ENCODE measurements at regions not wholly inside any gene's neighbourhood (a gene's known extent, or its start where the extent isn't known, plus 50 kb on each side); places are given as distances from the start of the nearest gene placed in this dataset.

DNA sequence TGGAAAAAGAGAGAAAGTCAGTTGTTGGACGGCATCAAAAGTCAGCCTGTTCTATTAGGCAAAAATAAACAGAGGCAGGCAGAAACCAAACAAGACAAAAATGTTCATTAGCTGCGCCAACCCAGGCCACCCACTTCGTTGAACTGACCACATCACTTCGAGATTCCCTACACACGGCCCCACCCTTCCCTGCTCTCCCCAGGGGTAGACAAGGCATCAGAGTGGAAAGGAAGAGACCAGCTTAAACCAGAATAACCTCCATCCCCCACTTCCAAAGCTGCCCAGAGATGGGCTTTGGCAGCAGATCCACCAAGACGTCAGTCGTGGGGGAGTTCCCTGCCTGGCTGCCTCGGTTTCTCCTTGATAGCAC lies 204.6 kb upstream of the TSHZ3 start:
- DNase-seq (ENCODE audit: extremely low read depth in 1 of 2, low read depth in 1 of 2), result no peak

GRCh38 chr19:31554360-31554759 lies 205.1 kb upstream of the TSHZ3 start:
- no peak for DNase-seq (ENCODE audit: extremely low read depth in 1 of 2, low read depth in 1 of 2)

- no peak for DNase-seq (ENCODE audit: extremely low read depth in 1 of 2, low read depth in 1 of 2)
These were observed 206.5 kb upstream of the TSHZ3 start for GRCh38 chr19:31555634-31556215.

DNA sequence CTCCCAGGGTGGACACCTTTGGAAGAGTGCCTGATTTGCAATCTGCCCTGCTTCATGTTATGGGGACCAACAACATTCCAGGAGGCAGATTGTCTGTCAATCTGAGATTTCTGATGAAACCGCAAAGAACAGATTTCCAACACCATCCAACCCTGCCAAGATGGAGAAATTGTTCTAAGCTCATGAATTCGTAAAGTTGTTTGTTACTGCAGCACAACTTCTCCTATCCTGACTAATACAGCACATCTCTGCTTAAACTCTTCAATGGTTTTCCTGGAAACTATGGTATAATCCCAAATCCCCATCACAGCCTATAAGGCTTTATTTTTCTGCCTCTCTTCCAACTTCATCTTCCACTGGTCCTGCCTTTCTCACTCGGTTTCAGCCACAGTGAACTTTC lies 210.3 kb upstream of the TSHZ3 start:
- DNase-seq (ENCODE audit: extremely low read depth in 1 of 2, low read depth in 1 of 2), result no peak

- DNase-seq (ENCODE audit: extremely low read depth in 1 of 2, low read depth in 1 of 2), result no peak
These were observed 211.1 kb upstream of the TSHZ3 start for GRCh38 chr19:31560086-31561060.

GRCh38 chr19:31562966-31563612 lies 213.9 kb upstream of the TSHZ3 start:
- no peak for DNase-seq (ENCODE audit: extremely low read depth in 1 of 2, low read depth in 1 of 2)

DNA sequence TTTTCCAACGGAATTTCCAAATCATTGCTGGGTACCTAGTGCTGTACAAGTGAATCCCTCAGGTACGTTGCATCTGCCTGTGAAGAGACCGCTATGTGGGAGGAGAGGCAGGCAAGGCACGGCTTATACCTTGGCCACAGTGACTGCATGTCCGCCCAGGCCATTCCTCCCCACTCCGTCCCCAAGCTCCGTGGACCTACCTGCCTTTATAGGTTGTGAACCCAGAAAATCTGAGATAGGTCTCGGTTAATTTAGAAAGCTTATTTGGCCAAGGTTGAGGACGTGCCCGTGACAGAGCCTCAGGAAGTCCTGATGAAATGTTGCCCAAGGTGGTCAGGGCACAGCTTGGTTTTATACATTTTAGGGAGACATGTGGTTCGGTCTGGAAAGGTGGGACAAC lies 218.5 kb upstream of the TSHZ3 start:
- no peak for DNase-seq (ENCODE audit: extremely low read depth in 1 of 2, low read depth in 1 of 2)

DNA sequence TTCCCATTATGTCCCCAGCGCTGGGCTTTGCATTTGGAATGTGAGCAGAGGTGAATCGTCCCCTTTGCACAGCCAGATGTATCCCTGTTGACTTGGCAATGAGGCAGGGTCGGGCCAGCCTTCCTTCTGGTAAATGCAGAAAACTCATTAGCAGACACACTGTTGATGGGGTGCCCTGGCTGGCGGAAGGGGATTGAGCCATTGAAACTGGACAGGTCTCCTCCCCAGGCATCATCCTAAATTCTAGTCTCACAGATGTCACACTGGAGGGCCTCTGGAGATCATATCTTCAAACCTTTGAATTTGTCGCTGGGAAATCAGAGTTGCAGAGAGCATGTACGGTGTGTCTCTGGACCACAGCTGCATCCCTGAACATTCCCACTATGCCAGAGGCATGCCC lies 219.5 kb upstream of the TSHZ3 start:
- no peak for DNase-seq (ENCODE audit: extremely low read depth in 1 of 2, low read depth in 1 of 2)

DNA sequence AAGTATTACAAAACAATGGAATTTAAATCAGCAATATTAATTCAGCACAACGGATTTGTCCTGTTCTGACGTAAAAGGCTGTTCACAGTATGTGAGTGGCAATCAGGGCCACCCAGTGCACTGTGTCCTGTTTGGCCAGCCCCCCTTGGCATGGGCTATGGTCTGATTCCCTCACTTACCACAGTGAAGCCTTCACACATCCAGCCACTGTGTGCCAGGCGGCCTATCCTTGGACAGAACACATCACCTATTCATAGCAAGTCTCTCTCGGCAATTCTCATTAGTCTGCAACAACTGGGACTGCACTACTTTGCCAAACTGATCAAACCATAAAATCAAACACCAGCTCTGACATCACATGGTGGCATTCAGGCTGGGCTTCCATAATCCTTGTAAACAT lies 221.5 kb upstream of the TSHZ3 start:
- DNase-seq (ENCODE audit: extremely low read depth in 1 of 2, low read depth in 1 of 2), result no peak

GRCh38 chr19:31572102-31572975 lies 223.1 kb upstream of the TSHZ3 start:
- DNase-seq (ENCODE audit: extremely low read depth in 1 of 2, low read depth in 1 of 2), result no peak

DNA sequence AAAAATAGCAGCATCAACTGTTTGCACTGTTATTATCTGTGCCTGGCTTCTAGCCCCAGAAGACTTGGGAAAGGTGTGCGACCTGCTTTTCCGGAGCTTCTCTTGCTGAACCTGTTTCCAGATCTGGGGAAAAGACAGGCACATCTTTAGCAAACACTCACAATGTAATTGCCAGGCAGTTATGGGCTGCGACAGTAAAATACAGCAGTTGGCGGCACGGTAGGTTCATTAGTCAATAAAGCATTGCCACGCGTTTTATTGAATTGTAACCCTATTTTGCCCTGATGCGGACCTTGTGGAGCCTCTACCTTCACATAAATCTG lies 223.7 kb upstream of the TSHZ3 start:
- DNase-seq (ENCODE audit: extremely low read depth in 1 of 2, low read depth in 1 of 2), result no peak

- no peak for DNase-seq (ENCODE audit: extremely low read depth in 1 of 2, low read depth in 1 of 2)
These were observed 225.2 kb upstream of the TSHZ3 start for GRCh38 chr19:31574251-31574973.

DNA sequence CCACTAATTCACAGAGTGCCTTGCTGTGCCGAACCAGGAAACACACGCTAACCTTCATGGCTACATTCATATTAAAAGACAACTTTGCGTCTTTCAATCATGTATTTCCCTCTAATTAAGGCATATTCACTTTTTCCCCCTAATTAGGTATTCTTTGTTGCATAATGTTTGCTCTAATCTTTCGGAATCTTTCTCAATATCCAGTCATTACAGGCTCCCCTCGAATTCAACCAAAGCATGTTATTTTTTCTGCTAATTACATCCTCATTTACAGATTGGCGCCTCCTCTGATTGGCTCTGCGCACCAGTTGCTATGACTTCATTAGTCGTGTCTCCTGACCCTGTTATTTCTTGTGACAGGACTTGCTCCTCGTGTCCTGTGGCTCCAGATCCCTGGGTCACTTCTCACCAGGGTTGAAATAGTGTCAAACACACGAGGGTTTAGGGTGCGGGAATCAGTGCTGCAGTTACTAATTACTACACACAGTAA lies 226.7 kb upstream of the TSHZ3 start:
- DNase-seq (ENCODE audit: extremely low read depth in 1 of 2, low read depth in 1 of 2), result no peak

GRCh38 chr19:31578326-31578725 lies 229.1 kb upstream of the TSHZ3 start:
- no peak for DNase-seq (ENCODE audit: extremely low read depth in 1 of 2, low read depth in 1 of 2)

DNA sequence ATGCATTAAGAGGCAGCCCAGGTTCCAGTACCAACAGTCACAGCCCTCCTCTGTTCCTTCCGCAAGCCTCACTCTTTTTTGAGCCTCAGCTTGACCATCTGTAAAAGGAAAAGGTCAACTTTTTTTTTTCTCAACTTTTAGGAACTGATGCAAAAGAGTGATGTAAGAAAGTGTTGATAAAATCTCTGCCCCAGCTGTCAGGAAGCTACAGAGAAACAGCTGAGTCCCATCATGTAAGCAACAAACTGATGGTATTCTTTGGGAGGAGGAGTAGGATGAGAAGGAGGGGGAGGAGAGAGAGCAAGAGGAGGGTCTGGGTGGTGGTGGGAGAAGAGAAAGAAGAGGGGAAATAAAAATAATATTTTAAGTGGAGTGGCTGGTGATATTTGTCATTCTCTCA lies 233.9 kb upstream of the TSHZ3 start:
- DNase-seq (ENCODE audit: extremely low read depth in 1 of 2, low read depth in 1 of 2), result no peak

DNA sequence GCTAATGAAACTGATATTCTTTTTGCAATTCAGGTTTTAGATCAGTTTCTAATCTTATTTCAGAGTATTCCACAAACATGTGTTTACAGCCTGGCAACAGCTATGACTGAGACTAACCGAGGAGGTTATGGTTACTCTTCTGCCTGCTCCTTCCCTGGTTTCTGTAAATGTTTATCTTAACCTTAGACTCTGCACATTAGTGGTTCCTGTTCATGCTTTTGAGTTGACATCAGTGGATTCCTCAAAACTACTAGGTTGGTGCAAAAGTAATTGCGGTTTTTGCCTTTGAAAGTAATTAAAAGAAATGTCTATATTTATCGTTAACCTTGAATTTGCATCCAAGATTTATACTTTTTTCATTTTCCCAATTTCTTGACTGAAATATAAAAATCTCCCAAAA lies 237.0 kb upstream of the TSHZ3 start:
- no peak for DNase-seq (ENCODE audit: extremely low read depth in 1 of 2, low read depth in 1 of 2)

DNA sequence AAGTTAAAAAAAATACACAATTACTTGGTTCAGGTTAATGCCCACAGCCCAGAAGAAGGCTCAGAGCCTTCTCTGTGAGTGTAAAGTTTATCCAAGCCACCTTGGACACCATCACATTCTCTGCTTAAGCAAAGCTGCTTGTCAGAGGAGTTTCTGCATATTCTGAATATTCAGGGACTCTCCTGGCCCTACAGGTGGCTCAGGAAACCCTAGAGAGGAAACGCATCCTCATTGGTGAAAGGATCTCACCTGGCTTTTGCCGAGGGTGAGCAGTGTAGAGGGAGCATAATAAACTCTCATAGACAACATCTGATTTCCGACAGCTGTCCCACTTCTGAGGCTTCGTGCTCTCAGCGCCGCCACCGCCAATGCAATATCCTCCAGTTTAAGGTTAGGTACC lies 239.9 kb upstream of the TSHZ3 start:
- DNase-seq (ENCODE audit: extremely low read depth in 1 of 2, low read depth in 1 of 2), result no peak

GRCh38 chr19:31591258-31591657 lies 242.0 kb upstream of the TSHZ3 start:
- DNase-seq (ENCODE audit: extremely low read depth in 1 of 2, low read depth in 1 of 2), result no peak

GRCh38 chr19:31592456-31592855 lies 243.2 kb upstream of the TSHZ3 start:
- DNase-seq (ENCODE audit: extremely low read depth in 1 of 2, low read depth in 1 of 2), result no peak

GRCh38 chr19:31594701-31595100 lies 245.5 kb upstream of the TSHZ3 start:
- no peak for DNase-seq (ENCODE audit: extremely low read depth in 1 of 2, low read depth in 1 of 2)

Measured in activated CD8-positive, alpha-beta memory T cell treated with anti-CD3 and anti-CD28 coated beads for 1 hour (primary cell).